LoVo (cell line): ENCODE measurements at regions not wholly inside any gene's neighbourhood (a gene's known extent, or its start where the extent isn't known, plus 50 kb on each side); places are given as distances from the start of the nearest gene placed in this dataset.
"Not testable (repeated sequence)": the region's sequence is repeated elsewhere in the genome, so short reads cannot be mapped to it uniquely, and the experiment has no call there.

ENCODE experiments used
- DNase-seq: peaks from one replicate; pipeline ENCODE4 v3.0.0-alpha.2; 2016; ENCODE audit warnings: low spot score

- DNase-seq: peak; percentile 11
Observed at GRCh38 chr1:184888505-184888904, 85.8 kb downstream of the NIBAN1 start.

GRCh38 chr1:184882957-184883815, 91.1 kb downstream of the NIBAN1 start:
- no peak for DNase-seq

- DNase-seq: no peak
Observed at GRCh38 chr1:184881941-184882913, 92.1 kb downstream of the NIBAN1 start.

DNA sequence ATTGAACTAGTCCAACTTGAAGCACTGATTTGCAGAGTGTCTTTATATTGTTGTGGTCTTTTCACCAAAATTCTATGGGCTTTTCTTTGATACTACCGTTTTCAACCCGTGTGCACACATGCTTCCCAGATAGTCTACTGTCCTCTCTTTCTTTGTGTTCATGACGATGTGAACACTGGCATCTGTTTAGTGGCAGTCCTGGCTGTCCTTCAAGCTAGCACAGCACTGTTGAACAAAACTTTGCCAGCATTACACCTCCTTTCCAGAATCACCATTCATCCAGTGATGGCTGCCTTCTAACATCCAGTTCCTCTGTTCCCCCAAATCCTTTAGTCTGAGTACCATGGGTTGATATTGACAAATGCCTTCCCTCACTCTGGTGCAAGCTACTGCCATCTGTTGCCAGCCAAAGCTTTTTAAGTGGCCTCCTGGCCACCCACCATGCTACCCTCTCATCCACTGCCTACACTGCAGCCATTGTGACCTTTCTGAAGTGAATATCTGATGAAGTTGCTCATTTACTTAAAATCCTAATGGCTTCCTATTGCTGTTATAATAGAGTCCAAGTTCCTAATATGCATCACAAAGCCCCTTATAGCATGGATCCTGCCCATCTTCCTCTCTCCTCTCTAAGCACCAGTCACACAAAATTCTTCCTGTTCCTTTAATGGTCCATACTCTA, 94.3 kb downstream of the NIBAN1 start:
- DNase-seq: no peak

DNA sequence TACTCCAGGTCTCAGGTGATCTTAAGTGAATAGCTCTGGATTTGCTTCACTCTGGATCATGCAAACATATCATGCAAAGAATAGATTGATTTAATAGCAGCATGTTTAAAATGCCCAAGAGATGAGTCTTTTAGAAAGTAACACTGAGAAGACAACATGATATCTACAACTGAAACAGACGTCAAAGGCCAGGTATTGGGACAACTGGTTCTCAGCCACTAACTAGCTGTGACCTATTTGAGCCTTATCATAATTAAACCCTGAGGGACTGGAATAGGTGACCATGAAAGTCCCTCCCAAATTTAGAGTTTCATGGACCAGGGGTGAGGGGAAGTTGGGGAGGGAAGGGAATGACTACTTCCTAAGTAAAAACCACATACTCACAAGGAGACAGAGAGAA, 95.7 kb downstream of the NIBAN1 start:
- DNase-seq: no peak

GRCh38 chr1:184878002-184878401, 96.3 kb downstream of the NIBAN1 start:
- DNase-seq: no peak

DNA sequence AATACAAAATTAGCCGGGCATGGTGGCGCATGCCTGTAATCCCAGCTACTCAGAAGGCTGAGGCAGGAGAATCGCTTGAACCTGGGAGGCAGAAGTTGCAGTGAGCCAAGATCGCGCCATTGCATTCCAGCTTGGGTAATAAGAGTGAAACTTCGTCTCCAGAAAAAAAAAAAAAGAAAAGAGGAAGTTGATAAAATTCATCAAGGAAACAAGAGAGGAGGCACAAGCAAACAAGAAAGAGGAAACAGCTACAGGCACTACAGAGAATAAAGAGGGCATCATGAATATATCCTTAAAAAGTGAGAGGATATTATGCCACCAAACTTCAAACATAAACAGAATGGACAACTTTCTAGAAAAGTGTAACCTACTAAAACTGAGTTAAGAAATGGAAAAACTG, 98.3 kb downstream of the NIBAN1 start:
- not testable (repeated sequence) for DNase-seq

GRCh38 chr1:184875218-184875617, 99.1 kb downstream of the NIBAN1 start:
- DNase-seq: no peak

DNA sequence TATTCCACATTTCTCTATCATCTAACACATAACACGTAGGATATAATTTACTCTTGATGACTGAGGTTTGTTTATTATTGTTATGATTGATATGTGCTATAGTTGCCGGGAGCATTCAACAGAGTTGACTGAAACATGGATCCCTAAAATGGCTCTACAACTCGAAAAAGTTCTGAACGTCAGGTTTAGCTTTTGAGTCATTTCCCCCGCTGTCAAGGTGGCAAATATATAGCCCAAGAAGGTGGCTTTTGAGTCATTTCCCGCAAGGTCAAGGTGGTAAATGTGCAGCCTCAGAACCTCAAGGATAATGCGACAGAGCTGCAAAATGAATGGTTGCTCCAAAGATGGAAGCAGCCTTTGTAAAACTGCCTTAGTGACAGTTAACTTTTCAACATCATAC, 104.0 kb downstream of the NIBAN1 start:
- no peak for DNase-seq

DNA sequence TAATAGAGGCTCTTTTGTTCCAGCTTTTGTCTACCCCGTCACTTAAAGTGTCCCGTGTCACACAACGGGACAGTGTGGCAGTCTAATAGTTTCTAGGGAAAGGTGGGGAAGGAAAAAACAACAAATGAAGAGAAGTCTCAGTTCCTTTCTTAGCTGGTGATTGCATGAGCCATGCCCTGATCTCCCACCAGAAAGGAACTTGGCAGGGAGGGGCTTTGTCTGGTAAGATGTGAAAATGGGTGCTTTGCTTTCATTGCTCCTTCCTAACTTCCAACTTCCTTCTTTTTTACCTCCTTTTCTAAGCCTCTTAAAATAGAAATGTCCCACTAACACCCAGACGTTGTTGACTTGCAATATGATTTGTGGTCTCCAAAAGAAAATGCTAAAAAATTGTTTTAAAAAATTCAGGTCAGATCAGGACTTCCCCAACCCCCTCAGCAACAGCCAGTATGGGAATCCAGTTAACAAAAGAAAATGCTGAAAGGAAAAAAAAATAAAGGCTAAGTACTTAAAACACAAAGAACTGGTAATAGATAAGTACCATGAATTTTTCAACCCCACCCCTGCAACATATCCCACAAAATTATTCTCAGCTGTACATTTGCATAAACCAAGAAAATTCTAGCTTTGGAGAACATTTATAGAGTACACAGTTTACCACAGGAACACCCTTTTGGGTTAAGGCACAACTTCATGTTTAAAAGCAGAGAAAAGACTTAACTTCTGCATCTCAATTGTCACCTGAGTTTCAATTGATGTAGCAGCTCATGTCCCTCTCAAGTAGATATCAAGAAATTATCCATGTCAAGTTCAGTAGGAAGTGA, 106.2 kb downstream of the NIBAN1 start:
- no peak for DNase-seq

GRCh38 chr1:184866991-184867788, 107.1 kb downstream of the NIBAN1 start:
- peak; percentile 2 for DNase-seq

DNA sequence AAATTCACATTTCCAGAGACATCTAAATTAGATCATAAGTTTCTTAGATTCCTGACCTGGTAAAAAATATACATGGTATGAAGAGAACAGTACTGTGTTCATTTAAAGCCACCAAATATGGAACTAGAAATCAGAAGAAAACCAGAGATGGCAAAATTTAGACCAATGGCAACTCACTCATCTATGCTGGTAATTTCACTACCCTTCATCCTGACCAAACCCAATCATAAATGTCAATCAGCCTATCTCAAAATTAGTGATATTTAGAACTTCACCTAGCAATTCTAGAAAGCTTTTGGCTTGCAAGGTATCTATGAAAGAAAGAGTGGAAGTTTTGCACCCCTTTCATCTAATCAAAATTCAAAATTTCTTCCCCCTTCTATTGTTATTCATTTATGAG, 107.7 kb downstream of the NIBAN1 start:
- no peak for DNase-seq

- DNase-seq: no peak
Observed at GRCh38 chr1:184865831-184866230, 108.5 kb downstream of the NIBAN1 start.

DNA sequence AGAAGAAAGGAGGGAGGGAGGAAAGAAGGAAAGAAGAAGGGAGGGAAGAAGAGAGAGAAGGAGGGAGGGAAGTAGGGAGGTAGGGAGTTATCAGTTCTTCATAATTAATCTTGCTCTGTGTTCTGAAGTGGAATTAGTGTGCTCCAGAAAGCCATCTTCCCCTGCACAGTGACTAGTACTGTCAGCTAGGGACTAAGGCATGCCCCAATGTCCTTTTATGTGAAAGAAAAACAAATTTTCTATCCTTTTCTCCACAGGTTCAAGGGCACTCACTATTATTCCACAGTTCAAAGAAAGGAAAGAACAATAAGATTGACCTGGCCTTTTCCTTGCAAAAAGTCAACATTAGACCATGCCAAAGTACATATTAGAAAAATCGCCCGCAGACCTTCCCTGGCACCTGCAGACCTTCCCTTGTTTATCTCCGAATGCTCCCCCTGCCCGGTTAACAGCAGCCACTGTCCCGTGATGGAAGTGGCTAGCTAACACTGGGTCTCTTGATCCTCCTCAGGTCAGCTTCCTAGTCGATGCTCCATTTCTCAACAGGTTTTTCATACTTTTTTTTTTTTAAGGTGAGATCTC, 107.2 kb upstream of the EDEM3 start:
- DNase-seq: no peak

DNA sequence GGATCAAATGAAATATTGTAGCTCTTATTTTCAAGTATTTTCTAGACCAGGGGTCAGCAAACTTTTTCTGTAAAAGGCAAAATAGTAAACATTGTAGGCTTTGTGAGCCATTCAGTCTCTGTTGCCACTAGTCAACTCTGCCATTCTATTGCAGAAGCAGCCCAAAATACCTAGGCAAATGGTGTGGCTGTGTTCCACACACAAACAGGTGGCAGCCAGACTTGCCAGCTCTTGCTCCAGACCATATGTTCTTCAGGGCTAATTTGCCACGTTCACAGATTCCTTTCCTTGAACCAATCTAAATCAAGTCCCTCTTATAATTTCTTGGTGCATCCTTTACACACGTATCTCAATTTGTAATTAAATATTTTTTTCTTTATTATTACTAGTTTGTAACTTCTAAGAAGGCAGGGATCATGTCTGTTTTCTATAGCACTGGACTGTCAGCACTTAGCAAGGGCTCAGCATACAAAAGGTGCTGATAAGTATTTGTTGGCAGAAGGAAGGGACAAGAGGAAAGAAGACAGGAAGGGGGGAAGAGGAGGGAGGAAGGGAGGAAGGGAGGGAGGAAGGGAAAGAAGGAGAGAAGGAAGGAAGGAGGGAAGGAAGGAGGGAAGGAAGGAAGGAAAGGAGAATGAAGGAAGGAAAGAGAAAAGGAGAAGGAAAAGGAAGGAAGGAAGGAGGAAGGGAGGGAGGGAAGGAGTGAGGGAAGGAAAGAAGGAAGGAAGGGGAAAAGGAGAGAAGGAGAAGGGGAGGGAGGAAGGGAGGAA, 106.5 kb upstream of the EDEM3 start:
- no peak for DNase-seq

GRCh38 chr1:184860535-184860934, 105.9 kb upstream of the EDEM3 start:
- no peak for DNase-seq

DNA sequence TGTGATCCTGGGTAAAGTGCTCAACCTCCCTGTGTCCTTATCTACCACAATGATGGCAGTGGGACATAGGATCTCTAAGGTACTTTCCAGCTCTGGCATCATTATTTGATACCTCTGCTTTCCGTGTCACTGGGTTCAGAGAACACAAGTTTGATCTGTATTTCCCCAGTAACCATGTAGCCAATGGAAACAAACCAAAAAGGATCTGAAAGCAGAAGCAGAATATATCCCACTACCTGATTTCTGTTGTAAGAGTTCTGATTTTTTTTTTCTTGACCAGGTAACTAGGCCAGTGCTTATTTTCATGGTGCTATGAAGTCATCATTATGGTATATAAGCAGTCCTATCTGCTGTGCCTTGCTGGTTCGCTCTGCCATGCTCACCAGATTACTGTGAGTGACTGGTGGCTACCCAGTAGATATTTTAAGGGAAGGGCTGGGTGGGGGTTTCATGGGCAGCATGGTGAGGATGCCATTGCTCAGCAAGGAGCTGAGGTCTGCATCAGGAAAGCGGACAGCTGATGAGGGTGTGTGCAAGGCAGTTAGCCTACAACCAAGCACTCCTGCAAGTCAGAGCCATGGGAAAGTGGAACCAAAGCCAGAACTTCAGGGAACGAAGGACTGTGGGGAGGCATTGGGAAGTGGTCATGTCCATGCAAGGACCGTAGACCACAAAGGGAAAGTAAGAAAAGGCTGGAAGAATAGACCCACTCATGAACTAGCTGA, 104.9 kb upstream of the EDEM3 start:
- no peak for DNase-seq

DNA sequence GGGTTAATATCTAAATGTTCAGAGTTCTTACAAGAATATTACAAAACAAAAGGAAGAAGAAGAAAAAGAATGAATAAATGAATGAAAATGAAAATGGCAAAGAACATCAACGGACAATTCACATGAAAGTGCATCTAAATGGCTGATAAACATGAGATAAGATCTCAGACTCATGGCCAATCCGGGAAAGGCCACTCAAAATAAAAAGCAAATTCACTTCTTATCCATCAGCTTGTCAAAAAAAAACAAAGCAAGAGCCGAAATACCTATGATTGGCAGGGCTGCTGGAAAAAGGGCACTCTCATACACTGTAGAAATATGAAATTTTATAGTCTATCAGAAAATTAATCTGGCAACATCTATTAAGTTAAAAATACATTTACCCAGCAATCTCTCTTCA, 103.6 kb upstream of the EDEM3 start:
- DNase-seq: no peak
